C4-2B (cell line): ENCODE measurements at regions not wholly inside any gene's neighbourhood (a gene's known extent, or its start where the extent isn't known, plus 50 kb on each side); places are given as distances from the start of the nearest gene placed in this dataset.

ENCODE experiments used
- H3K27ac ChIP-seq: fragments of 450-650 bp; 2 replicates; pipeline ENCODE4 v1.5.1; 2017
- CTCF ChIP-seq: fragments of 450-650 bp; conservative IDR thresholded peaks from 2 replicates; pipeline ENCODE4 v1.5.1; 2017; ENCODE audit warnings: mild to moderate bottlenecking
- ZFX ChIP-seq: fragments of 450-650 bp; IDR thresholded peaks from 2 replicates; pipeline ENCODE4 v1.6.1; 2017

DNA sequence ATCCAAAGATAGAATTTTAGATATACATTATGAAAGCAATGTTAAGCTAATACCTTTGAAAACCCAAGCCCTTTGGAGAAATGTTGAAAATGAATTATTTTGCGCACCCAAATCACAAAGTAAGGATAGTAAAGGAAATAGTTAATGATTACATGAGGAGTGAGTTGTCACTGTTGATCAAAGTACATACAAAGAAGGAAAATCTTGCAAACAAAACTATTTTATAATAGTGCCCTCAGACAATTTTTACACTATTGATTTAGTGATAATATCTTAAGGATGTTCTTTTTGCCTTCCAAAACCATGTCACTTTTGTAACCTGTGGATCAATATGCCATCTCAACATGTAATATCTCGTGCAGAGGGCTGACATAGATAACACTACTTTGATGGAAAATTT is 146.8 kb downstream of the DUSP6 start:
- no peak overlapping the region for H3K27ac ChIP-seq
- TF ChIP-seq CTCF (no peak), ZFX (no peak)

DNA sequence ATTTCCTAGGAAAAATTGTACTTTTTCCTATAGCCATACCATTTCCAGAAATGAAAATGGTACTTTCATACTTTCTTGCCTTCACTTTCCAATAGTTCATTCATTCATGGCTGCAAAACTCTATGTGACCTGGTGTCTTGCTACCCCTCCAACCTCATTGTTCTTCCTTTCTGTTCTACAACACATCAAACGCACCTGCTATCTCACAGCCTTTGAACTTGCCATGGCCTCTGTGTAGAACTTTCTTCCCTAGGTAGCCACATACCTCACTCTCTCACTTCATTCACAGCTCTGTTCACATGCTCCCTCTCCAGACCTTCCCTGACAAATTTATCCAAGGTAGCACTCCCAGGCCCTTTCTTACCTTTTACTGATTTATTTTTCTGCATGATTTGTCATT is 149.2 kb downstream of the DUSP6 start:
- no peak overlapping the region for H3K27ac ChIP-seq
- TF ChIP-seq ZFX = no peak
- no peak for TF ChIP-seq CTCF

- no peak for TF ChIP-seq ZFX
- TF ChIP-seq CTCF = no peak
- H3K27ac ChIP-seq = no peak overlapping the region
Measured at GRCh38 chr12:89200217-89200616, 152.1 kb downstream of the DUSP6 start.

- no peak for TF ChIP-seq ZFX
- no peak for TF ChIP-seq CTCF
- H3K27ac ChIP-seq = no peak overlapping the region
Measured at GRCh38 chr12:89195470-89195869, 156.8 kb downstream of the DUSP6 start.

DNA sequence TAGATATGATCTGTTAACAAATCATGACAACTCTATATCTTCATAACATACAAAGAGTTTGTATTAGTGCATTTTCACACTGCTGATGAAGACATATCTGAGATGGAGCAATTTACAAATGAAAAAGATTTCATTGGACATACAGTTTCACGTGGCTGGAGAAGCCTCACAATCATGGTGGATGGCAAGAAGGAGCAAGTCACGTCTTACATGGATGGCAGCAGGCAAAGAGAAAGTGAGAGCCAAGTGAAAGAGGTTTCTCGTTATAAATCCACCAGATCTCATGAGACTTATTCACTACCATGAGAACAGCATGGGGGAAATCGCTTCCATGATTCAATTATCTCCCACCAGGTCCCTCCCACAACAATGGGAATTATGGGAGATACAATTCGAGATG is 157.6 kb downstream of the DUSP6 start:
- TF ChIP-seq CTCF = no peak
- no peak for TF ChIP-seq ZFX
- no peak overlapping the region for H3K27ac ChIP-seq

DNA sequence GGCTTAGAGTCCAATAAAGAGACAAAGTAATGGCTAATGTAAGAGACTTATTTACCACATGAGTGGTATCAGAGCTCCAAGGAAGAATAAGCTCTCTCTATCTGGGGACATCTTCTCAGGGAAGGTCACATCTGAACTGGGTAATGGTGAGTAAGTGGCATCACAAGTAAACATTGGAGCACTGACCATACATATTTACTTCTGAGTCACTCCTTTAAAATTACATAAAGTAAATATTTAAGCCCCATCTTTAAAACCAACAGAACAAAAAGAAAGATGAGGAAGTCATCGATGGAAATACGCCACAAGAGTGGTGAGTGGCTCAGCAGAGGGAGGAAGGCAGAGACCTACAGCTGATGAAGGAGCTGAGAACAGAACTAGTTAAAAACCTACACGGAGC is 159.9 kb downstream of the DUSP6 start:
- no peak for TF ChIP-seq ZFX
- no peak for TF ChIP-seq CTCF
- peak overlapping the region; percentile 72; the same call in 1 of the 2 replicates for H3K27ac ChIP-seq

DNA sequence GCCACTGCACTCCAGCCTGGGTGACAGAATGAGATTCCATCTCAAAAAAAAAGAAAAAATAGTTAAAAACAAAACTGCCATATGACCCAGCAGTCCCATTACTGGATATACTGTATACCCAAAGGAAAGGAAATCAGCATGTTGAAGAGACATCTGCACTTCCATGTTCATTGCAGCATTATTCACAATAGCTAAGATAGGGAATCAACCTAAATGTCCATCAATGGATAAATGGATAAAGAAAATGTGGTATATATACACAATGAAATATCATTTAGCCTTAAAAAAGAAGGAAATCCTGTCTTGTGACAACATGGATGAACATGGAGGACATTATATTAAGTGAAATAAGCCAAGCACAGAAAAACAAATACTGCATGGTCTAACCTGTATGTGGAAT is 160.7 kb downstream of the DUSP6 start:
- H3K27ac ChIP-seq = peak overlapping the region; percentile 49

DNA sequence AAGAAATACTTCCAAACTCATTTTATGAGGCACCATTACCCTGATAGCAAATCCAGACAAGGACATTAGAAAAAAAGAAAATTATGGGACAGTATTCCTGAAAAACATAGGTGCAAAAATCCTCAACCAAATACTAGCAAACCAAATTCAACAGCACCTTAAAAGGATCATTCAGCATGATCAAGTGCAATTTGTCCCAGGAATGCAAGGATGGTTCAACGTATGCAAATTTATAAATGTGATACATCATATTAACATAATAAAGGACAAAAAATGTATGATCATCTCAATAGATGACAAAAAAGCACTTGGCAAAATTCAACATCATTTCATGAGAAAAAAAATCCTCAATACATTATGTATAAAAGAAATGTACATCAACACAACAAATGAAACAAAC is 162.9 kb downstream of the DUSP6 start:
- no peak overlapping the region for H3K27ac ChIP-seq
- TF ChIP-seq CTCF (no peak), ZFX (no peak)
